RWPE2 (cell line): ENCODE measurements at regions not wholly inside any gene's neighbourhood (a gene's known extent, or its start where the extent isn't known, plus 50 kb on each side); places are given as distances from the start of the nearest gene placed in this dataset.

Source experiments
- ATAC-seq: fragments of 200-7000 bp; cut with Tn5 transposase; 3 replicates; pipeline ENCODE4 v1.9.1; 2021; ENCODE audit warnings: low read depth
- DNase-seq: peaks from one replicate; pipeline ENCODE4 v3.0.0-alpha.2; 2020; ENCODE audit warnings: low spot score
- H3K27ac ChIP-seq: fragments of 450-650 bp; 2 replicates; pipeline ENCODE4 v1.5.1; 2017; ENCODE audit warnings: mild to moderate bottlenecking; ENCODE audit not compliant: poor library complexity, severe bottlenecking
- H3K27me3 ChIP-seq: fragments of 250-450 bp; sonication (Bioruptor Pico); 2 replicates; pipeline ENCODE4 v1.5.1; 2021; ENCODE audit warnings: mild to moderate bottlenecking, moderate library complexity; ENCODE audit not compliant: insufficient read depth, poor library complexity, severe bottlenecking
- H3K36me3 ChIP-seq: fragments of 250-450 bp; sonication (Bioruptor Pico); 2 replicates; pipeline ENCODE4 v1.5.1; 2020; ENCODE audit warnings: low read depth, mild to moderate bottlenecking, moderate library complexity
- H3K4me1 ChIP-seq: fragments of 250-450 bp; sonication (Bioruptor Pico); 2 replicates; pipeline ENCODE4 v1.5.1; 2021; ENCODE audit warnings: mild to moderate bottlenecking, moderate library complexity; ENCODE audit not compliant: insufficient read depth, poor library complexity, severe bottlenecking
- H3K4me3 ChIP-seq: fragments of 250-450 bp; sonication (Bioruptor Pico); 2 replicates; pipeline ENCODE4 v1.5.1; 2021; ENCODE audit warnings: mild to moderate bottlenecking, moderate library complexity; ENCODE audit not compliant: severe bottlenecking
- H3K9me3 ChIP-seq: fragments of 250-450 bp; sonication (Bioruptor Pico); 2 replicates; pipeline ENCODE4 v1.5.1; 2021; ENCODE audit warnings: mild to moderate bottlenecking, moderate library complexity; ENCODE audit not compliant: severe bottlenecking
- CTCF ChIP-seq: fragments of 450-650 bp; IDR thresholded peaks from one replicate; pipeline ENCODE4 v1.5.1; 2017; ENCODE audit warnings: mild to moderate bottlenecking, moderate library complexity; ENCODE audit not compliant: poor library complexity, severe bottlenecking

- no peaks in the 10 kb centered on the region for H3K36me3 ChIP-seq
- no peak overlapping the region for H3K27ac ChIP-seq
- H3K4me1 ChIP-seq = no peaks in the 10 kb centered on the region
- no peak for DNase-seq
- no peak overlapping the region for H3K4me3 ChIP-seq
- no peaks in the 10 kb centered on the region for H3K9me3 ChIP-seq
- H3K27me3 ChIP-seq = no peaks in the 10 kb centered on the region
- ATAC-seq = no peak
- TF ChIP-seq CTCF = no peak
Observed at GRCh38 chr11:23668324-23668723, 808.0 kb upstream of the CCDC179 start.

GRCh38 chr11:23673366-23673765 is 813.1 kb upstream of the CCDC179 start:
- Histone ChIP-seq H3K27me3 (no peaks in the 10 kb centered on the region), H3K36me3 (no peaks in the 10 kb centered on the region), H3K4me3 (no peak overlapping the region), H3K27ac (no peak overlapping the region), H3K4me1 (no peaks in the 10 kb centered on the region), H3K9me3 (no peaks in the 10 kb centered on the region)
- TF ChIP-seq CTCF = no peak
- no peak for ATAC-seq
- DNase-seq = no peak

GRCh38 chr11:23674866-23675265 is 814.6 kb upstream of the CCDC179 start:
- no peak for TF ChIP-seq CTCF
- Histone ChIP-seq H3K4me3 (no peak overlapping the region), H3K27ac (no peak overlapping the region), H3K36me3 (no peaks in the 10 kb centered on the region), H3K27me3 (no peaks in the 10 kb centered on the region), H3K9me3 (no peaks in the 10 kb centered on the region), H3K4me1 (no peaks in the 10 kb centered on the region)
- DNase-seq (no peak), ATAC-seq (no peak)

GRCh38 chr11:23679041-23679440 is 817.8 kb upstream of the LUZP2 start:
- H3K27ac ChIP-seq = no peak overlapping the region
- no peak for TF ChIP-seq CTCF
- ATAC-seq (no peak; the same call in 2 of the 3 replicates), DNase-seq (no peak)
- no peaks in the 10 kb centered on the region for H3K9me3 ChIP-seq
- H3K4me1 ChIP-seq = no peaks in the 10 kb centered on the region
- no peaks in the 10 kb centered on the region for H3K36me3 ChIP-seq
- H3K27me3 ChIP-seq = no peaks in the 10 kb centered on the region
- H3K4me3 ChIP-seq = no peak overlapping the region

GRCh38 chr11:23679981-23680380 is 816.9 kb upstream of the LUZP2 start:
- DNase-seq (no peak), ATAC-seq (no peak)
- H3K9me3 ChIP-seq = no peaks in the 10 kb centered on the region
- H3K27ac ChIP-seq = no peak overlapping the region
- no peak overlapping the region for H3K4me3 ChIP-seq
- no peaks in the 10 kb centered on the region for H3K4me1 ChIP-seq
- H3K36me3 ChIP-seq = no peaks in the 10 kb centered on the region
- no peak for TF ChIP-seq CTCF
- peaks cover 6% of the 10 kb centered on the region for H3K27me3 ChIP-seq
